Mucosa of descending colon (tissue), 3 donors: ENCODE measurements at regions not wholly inside any gene's neighbourhood (a gene's known extent, or its start where the extent isn't known, plus 50 kb on each side); places are given as distances from the start of the nearest gene placed in this dataset.

Experiments
- ATAC-seq: fragments of 200-7000 bp; cut with Tn5 transposase; one replicate; pipeline ENCODE4 v1.9.1; 2020; ENCODE audit warnings: mild to moderate bottlenecking, moderate library complexity
- DNase-seq, 3 donors: peaks; one replicate each; pipeline ENCODE4 v3.0.0-alpha.2; 2020
- H3K36me3 ChIP-seq: fragments of 200-600 bp; one replicate; pipeline ENCODE4 v1.8.0; 2021; ENCODE audit warnings: low read depth, mild to moderate bottlenecking
- H3K4me1 ChIP-seq: fragments of 200-600 bp; one replicate; pipeline ENCODE4 v1.8.0; 2021; ENCODE audit warnings: low read depth, mild to moderate bottlenecking
- H3K4me3 ChIP-seq: fragments of 200-600 bp; one replicate; pipeline ENCODE4 v1.8.0; 2021; ENCODE audit warnings: mild to moderate bottlenecking
- H3K9me3 ChIP-seq: fragments of 200-600 bp; one replicate; pipeline ENCODE4 v1.8.0; 2021; ENCODE audit warnings: mild to moderate bottlenecking
- CTCF ChIP-seq: fragments of 200-600 bp; IDR thresholded peaks from one replicate; pipeline ENCODE4 v1.8.0; 2022; ENCODE audit warnings: antibody characterized with exemption, mild to moderate bottlenecking
- intact Hi-C, 2 donors: fragments of 100-400 bp; cut with DNase I in 1 of 2; cut with micrococcal nuclease in 1 of 2; formaldehyde crosslinking; loops; one replicate each; pipeline versions ENCODE4 v1.11.0 to v1.11.1; 2022; cut with DNase I, micrococcal nuclease
- donor health status: DM: no; HTN: no; CAD: no; lungs with moderate emphysema.
- donor health status: DM: no; HTN: no; CAD: no.
- donor health status: DM: no; HTN: yes; CAD: no.

GRCh38 chr12:13552830-13553229 lies 356.3 kb downstream of the EMP1 start:
- intact Hi-C loops: no loop called here

GRCh38 chr12:13547283-13547682 lies 350.8 kb downstream of the EMP1 start:
- Histone ChIP-seq H3K4me3 (no peak overlapping the region), H3K4me1 (no peaks in the 10 kb centered on the region), H3K36me3 (no peaks in the 10 kb centered on the region), H3K9me3 (no peaks in the 10 kb centered on the region)
- TF ChIP-seq CTCF: no peak
- DNase-seq: no peak
- ATAC-seq: no peak
- intact Hi-C loops: no loop called here

More at GRCh38 chr12:13552830-13553229, 356.3 kb downstream of the EMP1 start:
- ATAC-seq: no peak
- no peak for TF ChIP-seq CTCF
- Histone ChIP-seq H3K9me3 (no peaks in the 10 kb centered on the region), H3K4me1 (no peaks in the 10 kb centered on the region), H3K36me3 (no peaks in the 10 kb centered on the region), H3K4me3 (no peak overlapping the region)
- DNase-seq: no peak

GRCh38 chr12:13546231-13546630 lies 349.7 kb downstream of the EMP1 start:
- no peak for DNase-seq
- no peak for ATAC-seq
- no peak for TF ChIP-seq CTCF
- Histone ChIP-seq H3K36me3 (no peaks in the 10 kb centered on the region), H3K4me3 (no peak overlapping the region), H3K4me1 (no peaks in the 10 kb centered on the region), H3K9me3 (no peaks in the 10 kb centered on the region)
- intact Hi-C loops: no loop called here

GRCh38 chr12:13539051-13539450 lies 342.5 kb downstream of the EMP1 start:
- Histone ChIP-seq H3K36me3 (no peaks in the 10 kb centered on the region), H3K4me3 (no peak overlapping the region), H3K9me3 (no peaks in the 10 kb centered on the region), H3K4me1 (no peaks in the 10 kb centered on the region)
- TF ChIP-seq CTCF: no peak
- no peak for ATAC-seq
- DNase-seq: peak in 1 of 3 donors; percentile 14
- intact Hi-C loops: loop anchor here (5.0 to 10.0 kb wide), 2 partner anchors 174 to 177 kb away; no protein-coding TSS in a partner anchor

GRCh38 chr12:13538136-13538535 lies 341.6 kb downstream of the EMP1 start:
- intact Hi-C loops: loop anchor here (5.0 to 10.0 kb wide), 2 partner anchors 173 to 176 kb away; no protein-coding TSS in a partner anchor
- no peak for TF ChIP-seq CTCF
- Histone ChIP-seq H3K36me3 (no peaks in the 10 kb centered on the region), H3K4me1 (no peaks in the 10 kb centered on the region), H3K9me3 (no peaks in the 10 kb centered on the region), H3K4me3 (no peak overlapping the region)
- ATAC-seq (peak; percentile 93), DNase-seq (peak in 2 of 3 donors; percentile 33 to 69)

- intact Hi-C loops: loop anchor here (5.0 to 10.0 kb wide), 2 partner anchors 173 to 175 kb away; no protein-coding TSS in a partner anchor
- Histone ChIP-seq H3K9me3 (no peaks in the 10 kb centered on the region), H3K4me3 (no peak overlapping the region), H3K4me1 (no peaks in the 10 kb centered on the region), H3K36me3 (no peaks in the 10 kb centered on the region)
- DNase-seq: no peak
- no peak for TF ChIP-seq CTCF
- no peak for ATAC-seq
Measured at GRCh38 chr12:13537623-13538022, 341.1 kb downstream of the EMP1 start.
